GF-D8 (cell line): ENCODE measurements at regions not wholly inside any gene's neighbourhood (a gene's known extent, or its start where the extent isn't known, plus 50 kb on each side); places are given as distances from the start of the nearest gene placed in this dataset.

Source experiments
- DNase-seq: peaks from one replicate; lab custom pipeline; 2025; lab: John Stamatoyannopoulos, UW

DNA sequence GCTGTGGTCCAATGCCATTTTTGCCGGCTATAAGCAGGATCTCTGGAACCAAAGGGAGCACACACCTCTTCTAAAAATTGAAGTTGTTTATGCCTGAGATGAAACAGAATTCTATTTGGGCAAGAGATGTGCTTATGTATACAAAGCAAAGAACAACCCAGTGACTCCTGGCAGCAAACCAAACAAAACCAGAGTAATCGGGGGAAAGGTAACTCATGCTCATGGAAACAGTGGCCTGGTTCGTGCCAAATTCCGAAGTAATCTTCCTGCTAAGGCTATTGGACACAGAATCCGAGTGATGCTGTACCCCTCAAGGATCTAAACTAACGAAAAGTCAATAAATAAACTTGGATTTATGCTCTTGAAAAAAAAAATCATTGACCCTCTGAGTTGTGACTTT lies 178.7 kb downstream of the CEMIP2 start:
- no peak for DNase-seq

DNA sequence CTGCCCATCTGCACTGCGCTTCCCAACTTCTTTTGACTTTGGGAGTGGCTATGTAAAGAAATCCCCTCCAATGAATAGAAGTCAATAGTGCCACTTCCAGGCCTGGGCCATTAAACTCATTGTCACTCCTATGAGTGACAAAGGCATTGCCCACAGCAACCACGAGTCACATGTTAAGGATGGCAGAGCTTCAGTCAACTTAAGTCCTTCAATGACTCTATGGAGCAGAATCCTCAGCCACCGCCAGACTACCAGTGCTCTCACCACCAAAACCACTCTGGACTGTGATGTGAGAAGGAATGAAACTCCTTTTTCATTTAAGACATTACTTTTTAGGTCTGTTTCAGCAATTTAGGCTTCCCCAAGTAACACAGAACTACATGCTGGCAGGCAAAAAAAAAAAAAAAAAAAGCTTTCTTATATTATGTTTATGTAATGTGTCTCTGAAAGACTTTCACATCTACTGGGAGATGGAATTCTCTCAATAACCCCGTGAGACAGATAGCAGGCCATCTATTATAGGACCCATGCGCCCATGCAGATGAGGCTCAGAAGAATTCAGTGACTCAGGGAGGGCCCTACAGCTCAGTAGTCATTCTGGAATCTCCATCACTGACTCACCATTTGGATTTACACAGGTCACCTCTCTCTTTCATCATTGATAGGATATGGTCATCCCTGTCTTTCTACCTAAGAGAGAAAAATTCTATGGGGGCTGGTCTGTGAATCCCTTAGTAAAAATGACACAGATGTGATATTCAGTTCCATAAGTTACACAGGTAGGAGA lies 180.5 kb downstream of the CEMIP2 start:
- DNase-seq = no peak

DNA sequence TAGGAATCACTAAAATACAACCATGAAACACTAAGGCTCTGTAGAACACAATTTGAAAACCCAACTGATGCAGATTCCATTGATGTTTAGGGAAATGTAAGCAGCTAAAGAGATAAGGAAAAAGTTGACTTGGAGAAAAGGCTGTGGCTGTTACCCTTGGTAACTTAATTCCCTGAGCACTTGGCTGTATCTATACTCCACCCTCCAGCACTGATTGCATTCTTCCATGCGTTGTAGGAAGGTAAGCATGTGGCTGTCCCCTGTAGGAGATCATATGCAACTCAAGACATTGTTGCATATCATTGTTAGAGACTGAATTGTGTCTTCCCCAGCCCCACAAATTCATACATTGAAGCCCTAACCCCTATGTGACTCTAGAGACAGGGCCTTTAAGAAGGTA lies 184.5 kb downstream of the CEMIP2 start:
- DNase-seq = no peak

DNA sequence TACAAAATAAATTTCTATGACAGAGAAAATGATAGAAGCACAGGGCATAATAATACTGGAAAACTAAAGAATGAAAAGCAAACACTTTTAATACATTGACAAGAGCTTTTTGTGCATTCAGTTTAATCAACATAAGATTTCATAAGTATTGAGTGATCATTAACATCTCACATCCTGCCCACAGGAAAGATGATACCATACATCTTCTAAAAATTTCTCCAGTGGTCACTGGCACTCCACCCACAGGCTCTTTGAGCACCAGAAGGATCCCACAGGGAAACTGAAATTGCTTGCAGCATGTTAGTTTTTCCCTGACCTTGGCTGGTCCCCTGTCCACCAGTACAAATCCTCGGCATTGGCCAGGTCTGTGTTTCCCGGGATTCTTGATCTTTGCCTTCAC lies 186.0 kb downstream of the CEMIP2 start:
- no peak for DNase-seq

DNA sequence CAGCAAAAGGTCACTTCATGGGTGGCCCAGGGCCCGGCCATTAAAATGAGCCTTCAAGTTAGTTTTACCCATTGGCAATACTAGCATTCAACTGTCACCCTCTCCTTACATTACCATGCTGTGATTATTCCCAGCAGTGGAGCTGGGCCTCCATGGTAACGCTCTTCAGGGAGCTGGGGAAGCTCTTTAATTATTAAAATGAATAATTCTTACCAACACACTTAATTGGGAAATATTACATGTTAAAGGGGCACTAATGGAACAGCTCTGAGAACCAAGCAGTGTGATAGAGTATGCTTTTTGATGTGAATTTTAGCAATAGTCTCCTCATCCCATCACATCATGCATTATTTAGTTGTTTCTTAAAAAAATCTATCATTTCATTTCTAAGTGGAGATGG lies 187.2 kb downstream of the CEMIP2 start:
- no peak for DNase-seq

DNA sequence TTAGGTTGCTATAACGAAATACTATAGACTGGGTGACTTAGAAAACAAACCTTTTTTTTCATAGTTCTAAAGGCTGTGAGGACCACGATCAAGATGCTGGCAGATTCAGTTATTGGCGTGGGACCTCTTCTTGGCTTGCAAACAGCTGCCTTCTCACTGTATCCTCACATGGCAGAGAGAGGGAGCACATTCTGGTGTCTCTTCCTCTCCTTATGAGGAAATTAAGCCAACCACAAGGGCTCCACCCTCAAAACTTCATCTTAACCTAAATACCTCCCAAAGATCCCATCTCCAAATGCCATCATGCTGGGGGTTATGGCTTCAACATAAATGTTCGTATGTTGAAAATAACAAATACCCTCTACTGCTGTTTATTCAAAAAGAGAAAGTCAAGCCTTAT lies 197.1 kb downstream of the CEMIP2 start:
- no peak for DNase-seq

DNA sequence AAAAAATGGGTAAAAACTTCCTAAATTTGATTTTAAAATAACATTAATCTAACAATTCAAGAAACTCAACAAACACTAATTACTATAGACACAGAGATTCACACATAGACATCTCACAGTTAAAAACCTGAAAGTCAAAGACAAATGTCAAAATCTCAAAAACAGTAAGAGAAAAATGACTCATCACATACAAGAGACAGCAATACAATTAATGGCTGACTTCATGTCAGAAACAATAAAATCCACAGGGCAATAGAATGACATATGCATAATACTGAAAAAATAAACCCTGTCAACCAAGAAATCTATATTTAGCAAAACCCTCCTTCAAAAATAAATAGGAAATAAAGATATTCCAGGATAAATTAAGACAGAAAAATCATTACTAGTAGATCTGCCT lies 200.4 kb downstream of the CEMIP2 start:
- DNase-seq = no peak

DNA sequence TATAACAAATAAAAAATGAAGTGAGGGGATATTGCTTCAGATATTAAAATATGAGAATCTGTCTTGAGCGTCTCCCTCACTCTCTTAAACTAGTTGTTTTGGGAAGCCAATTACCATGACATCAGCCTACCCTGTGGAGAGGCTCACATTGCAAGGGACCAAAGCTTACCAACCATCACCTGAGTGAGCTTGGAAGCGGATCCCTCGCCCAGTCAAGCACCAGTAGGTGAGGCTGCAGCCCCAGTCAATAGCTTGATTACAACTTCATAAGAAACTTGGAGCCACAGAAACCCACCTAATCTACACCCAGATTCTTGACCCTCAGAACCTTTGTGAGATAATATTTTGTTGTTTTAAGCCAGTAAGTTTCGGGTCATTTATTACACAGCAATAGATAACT lies 206.2 kb downstream of the CEMIP2 start:
- no peak for DNase-seq

DNA sequence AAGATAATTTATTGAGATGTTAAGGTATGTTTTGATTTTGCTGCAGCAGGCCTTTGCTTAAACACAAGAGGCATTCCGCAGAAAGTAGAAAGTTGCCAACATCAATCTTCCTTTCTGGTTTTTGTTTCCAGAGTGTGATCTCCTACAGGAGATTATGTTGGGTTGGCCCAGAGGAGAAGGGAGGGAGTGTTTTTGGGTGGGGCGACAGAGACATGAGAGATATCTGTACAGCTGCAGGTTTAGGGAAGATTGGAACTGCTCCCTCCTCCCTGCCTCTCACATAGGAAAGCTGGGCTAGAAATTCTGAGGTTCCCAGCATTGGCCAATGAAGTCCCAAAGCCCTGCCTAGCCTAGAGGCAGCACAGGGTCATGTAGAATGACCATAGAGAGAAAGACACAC lies 211.0 kb downstream of the CEMIP2 start:
- no peak for DNase-seq

DNA sequence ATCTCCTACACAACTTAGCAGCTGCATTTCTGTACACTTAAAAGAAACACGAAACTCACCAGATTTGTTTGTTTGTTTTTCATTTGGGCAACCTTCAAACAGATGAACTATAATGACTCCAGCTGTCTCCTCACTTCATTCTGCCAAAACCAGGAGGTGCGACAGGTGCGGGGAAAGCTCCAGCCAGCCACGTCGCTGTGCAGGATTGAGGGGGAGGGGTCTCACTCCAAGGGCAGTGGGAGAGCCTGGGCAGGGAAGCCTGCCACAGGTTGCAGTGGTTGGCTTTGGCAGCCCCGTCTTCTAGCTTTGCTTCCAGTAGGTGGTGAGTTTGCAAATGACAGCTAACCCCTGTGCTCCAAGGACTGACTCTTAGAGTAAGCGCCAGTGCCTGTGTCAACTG lies 215.8 kb downstream of the CEMIP2 start:
- no peak for DNase-seq

DNA sequence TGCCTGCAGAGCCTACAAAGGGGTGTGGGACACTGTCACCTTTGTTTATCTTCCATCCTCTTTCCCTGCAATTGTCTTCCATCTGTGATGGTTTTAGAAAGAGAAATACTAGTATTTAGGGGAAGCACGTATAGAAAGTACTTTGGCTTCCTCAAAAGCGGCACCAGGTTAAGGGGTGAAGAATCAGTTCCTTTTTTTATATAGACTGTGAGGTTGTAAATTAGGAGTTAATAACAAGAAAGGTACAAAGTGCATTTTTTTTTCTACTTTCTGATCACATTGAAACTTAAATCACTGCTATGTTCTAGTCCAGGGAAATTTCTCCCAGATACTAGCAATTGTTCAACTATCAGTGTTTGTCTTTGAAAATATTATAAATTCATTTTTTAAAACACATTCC lies 219.3 kb downstream of the CEMIP2 start:
- DNase-seq = no peak

DNA sequence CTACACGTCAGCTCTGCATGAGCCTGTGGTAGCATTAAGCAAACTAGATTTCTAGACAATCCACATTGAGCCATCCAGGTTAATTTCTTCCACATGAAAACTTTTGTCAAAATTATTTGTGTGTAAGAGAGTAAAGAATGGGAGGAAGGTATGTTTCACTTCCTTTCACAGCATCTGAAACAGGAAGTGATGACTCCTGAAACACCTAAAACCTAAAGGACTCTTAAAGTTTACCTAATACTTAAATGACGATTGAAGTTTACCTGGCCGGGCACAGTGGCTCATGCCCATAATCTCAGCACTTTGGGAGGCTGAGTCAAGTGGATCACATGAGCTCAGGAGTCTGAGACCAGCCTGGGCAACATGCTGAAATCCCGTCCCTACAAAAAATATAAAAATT lies 223.8 kb downstream of the CEMIP2 start:
- DNase-seq = no peak

DNA sequence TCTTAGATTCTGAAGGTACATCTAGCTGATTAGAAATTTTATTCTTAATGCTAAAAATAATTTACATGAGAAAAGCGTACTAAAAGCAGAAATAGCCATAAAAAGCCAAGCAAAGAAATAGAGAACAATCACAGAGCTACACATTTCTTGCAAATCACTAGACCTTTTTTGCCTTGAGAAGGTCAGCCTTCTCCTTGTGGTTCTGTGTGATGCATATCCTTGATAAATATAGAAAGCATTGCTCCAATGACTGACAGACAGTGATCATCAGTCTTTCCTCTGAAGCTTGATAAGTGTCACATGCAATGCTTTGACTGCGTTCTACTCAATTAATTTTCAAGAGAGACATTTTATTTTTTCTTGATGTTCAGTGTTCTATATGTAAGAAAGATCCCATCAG lies 226.9 kb downstream of the CEMIP2 start:
- no peak for DNase-seq

DNA sequence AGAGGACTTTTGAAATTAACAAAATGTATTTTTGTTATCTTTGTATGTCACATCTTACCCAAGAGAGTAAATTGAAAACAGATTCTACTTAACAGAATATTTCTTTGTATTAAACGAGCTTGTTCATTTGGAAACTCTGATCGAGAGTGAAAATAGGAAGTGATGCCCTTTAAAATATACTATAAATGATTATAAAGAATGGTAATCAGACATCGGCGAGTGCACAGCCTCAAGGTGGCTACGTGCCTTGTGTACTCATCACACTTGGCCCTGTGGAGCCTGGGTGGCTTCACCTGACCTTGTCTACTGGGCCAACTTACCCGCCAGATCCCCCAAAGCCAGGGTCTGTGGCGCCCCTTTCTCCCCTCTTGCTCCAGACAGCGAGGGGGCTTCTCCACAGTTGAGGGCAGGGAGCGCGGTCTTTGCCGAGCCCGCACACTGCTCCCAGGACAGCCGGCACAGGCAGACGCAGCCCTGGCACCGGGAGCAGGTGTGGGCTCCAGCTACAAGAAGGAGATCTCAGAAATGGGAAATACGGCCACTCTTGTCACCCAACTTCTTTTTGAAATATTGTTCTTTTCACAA lies 243.2 kb downstream of the CEMIP2 start:
- no peak for DNase-seq

DNA sequence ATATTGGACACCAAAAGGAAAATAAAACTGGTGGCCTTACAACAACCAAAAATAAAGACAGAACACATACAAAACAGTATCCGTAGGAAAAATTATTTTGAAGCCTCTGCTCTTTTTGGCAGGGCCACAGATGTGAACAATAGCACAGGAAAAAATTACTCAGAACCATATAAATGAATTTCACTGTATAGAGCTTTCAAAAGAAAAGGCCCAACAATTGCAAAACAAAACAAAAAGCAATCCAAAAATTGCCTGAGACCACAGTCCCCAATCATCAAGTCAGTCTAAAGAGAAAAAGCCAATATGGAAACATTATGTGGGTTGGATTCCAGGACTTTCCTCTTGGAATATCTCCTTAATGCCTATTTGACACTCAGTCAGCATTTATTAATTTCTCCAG lies 243.8 kb downstream of the CEMIP2 start:
- DNase-seq = no peak

DNA sequence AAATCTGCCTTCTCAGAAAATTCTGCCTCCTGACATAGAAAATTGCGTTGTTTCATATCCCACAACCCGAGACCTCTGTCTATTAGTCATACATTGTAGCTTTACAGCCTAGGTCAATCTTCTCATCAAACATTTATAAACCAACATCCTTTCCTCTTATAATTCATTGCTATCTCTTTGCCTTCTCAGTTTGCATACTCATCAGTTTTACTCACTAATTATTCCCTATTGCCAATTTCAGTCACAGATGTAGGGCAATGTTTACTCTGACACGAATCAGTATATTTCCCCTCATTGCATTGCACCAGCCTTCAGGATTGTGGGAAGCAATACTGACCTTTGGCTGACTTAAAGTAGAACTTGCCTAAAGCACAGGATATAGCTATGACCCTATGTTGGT lies 247.2 kb downstream of the CEMIP2 start:
- DNase-seq = no peak

DNA sequence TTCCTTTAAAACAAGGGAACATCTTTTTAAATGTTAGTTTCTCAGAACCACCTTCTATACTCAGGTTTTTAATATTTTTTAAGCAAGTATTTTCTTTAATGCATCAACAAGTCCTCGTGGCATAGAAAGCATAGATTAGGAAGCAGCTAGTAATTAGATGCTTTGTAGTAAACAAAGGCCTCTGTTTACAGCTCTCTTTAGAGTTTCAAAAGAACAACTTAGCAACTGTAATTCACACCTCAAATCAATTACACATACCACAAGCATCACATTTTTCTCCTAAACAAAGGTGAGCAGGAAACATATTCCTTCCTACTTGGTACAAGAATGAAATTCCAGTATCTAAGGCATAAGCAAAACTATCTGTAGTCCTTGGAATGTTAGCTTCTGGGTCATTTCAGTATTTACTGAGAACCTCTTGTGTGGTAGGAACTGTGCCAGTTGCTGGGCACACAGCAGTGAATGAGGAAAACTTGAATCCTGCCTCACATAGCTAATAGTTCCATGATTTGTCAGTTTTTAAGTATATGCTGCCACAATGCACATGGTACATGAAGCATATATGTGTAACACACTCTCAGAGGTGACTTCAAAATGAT lies 249.1 kb downstream of the CEMIP2 start:
- no peak for DNase-seq

DNA sequence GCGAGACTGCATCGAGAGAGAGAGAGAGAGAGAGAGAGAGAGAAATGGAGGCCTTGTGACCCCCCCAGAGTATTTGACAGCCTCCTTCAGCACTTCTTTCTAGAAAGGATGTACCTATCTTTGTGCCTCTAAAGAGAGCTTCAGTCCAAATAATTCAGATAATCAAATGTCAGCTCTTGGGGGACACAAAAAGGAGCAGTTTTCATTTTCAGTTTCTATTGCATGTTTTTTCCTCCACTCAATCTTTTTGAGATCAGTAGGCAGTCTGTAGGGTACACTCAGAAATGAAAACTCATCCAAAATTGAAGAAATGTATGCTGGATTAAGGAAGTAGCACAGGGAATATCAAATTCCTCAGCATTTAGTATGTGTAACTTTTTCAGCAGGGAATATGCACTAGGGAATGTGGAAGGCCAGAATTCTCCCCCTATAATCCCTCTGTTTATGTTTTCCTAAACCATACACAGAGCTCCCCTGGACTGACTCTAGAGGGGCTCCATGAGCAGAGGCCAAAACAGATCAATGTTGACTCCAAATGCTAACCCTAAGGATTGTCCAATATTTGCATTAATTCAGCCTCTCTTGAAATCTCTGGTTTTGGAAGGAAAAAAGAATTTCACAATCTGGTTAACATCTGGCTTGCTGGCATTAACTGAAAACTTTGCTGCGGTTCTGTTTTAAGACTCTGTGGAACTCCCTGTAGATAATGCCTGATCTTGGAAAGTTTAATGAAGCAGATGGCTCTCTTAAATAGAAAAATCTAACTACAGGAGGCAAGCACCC lies 250.1 kb downstream of the CEMIP2 start:
- peak; percentile 3 for DNase-seq

DNA sequence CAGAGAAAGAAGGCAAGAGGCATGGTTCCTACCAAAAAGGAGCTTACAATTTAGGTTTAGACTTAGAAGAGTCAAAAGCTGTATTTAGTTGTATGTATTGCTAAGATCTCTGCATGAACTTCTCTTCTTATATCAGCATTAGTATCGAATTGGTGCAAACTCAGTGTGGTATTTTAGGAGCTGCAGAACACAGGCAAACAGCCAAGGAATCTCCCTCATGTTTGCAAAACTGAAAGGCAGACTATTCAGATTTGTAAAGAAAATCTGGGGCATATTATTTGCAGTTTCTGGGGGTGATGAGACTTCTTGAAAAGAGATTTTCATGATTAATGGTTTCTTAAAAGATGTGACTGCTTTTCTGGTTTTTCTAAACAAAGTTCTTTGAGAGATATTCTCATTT lies 252.7 kb downstream of the CEMIP2 start:
- DNase-seq = no peak

DNA sequence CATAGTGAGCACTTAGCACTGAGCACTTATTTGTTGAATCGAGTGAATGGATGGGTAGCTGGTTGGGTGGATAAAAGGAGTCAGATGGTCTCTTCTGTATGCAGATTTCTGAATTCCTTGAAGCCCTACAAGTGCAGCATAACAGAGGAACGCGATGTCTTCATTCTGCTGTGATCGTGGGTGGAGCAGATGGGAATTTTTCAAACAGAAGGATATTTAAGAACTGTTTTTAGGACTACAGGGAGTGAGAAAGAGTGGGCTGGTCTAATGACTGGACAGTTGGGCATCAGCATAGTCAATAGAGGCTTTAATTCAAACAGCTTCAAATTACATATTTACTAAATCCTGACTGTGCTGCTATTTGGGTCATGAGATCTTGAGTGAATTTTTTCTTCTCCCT lies 253.2 kb downstream of the CEMIP2 start:
- no peak for DNase-seq

DNA sequence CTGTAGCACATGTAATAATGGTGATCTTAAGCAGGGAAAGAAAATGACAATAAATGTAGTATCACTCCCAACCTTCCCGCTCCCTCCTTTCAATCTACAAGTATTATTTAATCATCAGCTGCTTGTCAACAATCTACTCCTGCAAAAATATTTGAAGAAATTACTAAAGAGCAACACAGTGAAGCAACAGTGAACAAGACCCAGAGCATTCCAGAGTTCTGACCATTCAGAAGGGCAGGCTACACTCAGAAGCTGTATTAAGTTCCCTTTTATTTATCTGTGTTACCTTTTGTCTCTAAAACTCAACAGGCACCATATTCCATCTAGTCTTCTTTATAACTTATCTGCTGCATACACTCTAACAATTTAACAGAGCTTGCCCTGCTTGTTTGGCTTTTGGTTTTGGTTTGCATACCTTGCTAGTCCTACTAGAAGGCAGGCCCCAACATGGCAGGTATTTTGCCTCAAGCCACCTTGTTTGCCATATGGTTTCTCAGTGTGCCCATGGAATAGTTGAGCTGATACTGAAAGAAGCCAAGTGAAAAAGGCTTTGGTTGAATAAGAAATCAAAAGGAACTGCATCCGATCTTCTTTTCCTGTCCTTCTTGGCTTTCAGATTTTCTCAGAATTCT lies 253.9 kb downstream of the CEMIP2 start:
- DNase-seq = no peak

DNA sequence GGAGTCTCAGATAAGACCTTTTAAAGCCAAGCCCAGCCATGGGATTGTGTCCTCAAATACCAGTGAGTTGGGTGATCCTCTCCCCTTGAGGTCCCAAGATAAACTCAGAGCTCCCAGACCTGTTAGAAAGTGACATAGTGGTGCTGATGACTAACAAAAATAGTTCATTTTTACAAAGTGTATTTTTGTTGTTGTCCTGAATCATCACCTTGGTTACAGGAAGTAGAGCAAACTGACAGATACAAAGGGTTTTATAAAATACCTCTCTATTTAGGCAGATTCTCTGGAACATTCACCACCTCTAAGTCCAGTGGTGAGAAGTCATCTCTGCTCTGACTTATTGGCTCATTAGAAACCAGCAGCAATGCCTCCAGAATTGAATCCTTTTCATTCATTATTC lies 259.3 kb downstream of the CEMIP2 start:
- DNase-seq = no peak
